Daoy (cell line): ENCODE measurements at regions not wholly inside any gene's neighbourhood (a gene's known extent, or its start where the extent isn't known, plus 50 kb on each side); places are given as distances from the start of the nearest gene placed in this dataset.

Source experiments
- DNase-seq: peaks from one replicate; pipeline ENCODE4 v3.0.0-alpha.2; 2015; ENCODE audit warnings: low read depth

GRCh38 chr7:55639640-55640039 is 67.3 kb upstream of the VOPP1 start:
- DNase-seq: no peak

GRCh38 chr7:55629051-55629677 is 56.9 kb upstream of the VOPP1 start:
- DNase-seq: no peak

- no peak for DNase-seq
Observed at GRCh38 chr7:55624813-55625212, 52.5 kb upstream of the VOPP1 start.

- DNase-seq: no peak
Observed at GRCh38 chr7:55623617-55624016, 51.3 kb upstream of the VOPP1 start.

GRCh38 chr7:55622241-55622640 is 49.9 kb upstream of the VOPP1 start:
- no peak for DNase-seq
